ENCODE measurements at regions not wholly inside any gene's neighbourhood (a gene's known extent, or its start where the extent isn't known, plus 50 kb on each side); places are given as distances from the start of the nearest gene placed in this dataset.

DNA sequence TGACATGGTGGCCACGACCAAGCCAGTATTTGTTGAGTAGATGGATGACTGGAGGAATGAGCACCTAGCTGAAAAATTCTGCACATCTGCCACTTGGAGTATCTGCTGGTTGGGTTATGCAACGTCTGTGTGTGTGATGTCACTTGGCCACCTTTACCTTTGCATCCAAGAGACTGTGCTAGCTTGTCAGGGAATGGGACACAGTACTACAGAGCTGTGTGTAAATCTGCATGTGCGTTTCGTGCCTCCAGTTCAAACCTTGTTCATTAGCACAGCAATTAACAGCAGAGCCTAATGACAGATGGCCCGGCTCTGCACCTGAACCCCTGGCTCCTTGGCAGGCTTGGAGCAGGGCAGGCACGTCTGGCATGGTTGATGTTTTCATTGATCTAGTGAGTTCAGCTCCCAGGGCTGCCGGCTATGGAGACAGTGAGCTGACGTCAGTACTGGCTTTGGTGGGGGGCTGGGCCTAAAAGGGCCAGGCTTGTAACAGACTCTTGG, 188.4 kb upstream of the NAV2 start:
- no peaks in the 10 kb centered on the region for H3K9me3 Mint-ChIP-seq
- peaks cover 2% of the 10 kb centered on the region for H3K27me3 Mint-ChIP-seq
- no peak overlapping the region for H3K27ac Mint-ChIP-seq
- H3K4me1 Mint-ChIP-seq (ENCODE audit: low read depth): no peaks in the 10 kb centered on the region
- no peak overlapping the region for H3K4me3 Mint-ChIP-seq
- no peaks in the 10 kb centered on the region for H3K36me3 Mint-ChIP-seq (ENCODE audit: low read depth)
- intact Hi-C loops (cut with micrococcal nuclease): no loop called here

DNA sequence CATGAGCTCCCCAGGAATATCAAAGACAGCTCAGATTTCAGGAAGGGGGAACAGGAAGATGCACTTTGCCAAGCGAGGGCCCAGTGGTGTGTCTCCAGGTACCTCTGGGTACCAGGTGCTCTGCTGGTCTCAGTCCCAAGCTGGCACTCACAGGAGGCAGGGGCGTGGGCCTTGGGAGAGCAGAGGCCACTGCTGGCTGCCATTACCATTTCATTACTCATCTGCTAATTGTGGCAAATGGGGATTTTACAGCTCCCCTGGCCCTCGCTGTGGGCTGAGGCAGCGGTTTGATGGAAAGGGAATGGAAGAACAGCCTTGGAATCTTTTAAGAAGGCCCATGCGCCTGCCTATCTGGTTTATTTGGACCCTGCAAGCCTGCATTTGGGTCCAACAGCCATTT, 192.0 kb upstream of the NAV2 start:
- Mint-ChIP-seq H3K4me3 (no peak overlapping the region), H3K9me3 (no peaks in the 10 kb centered on the region), H3K27me3 (peaks cover 6% of the 10 kb centered on the region), H3K27ac (no peak overlapping the region), H3K36me3 (ENCODE audit: low read depth) (no peaks in the 10 kb centered on the region), H3K4me1 (ENCODE audit: low read depth) (no peaks in the 10 kb centered on the region)
- intact Hi-C loops (cut with micrococcal nuclease): no loop called here

DNA sequence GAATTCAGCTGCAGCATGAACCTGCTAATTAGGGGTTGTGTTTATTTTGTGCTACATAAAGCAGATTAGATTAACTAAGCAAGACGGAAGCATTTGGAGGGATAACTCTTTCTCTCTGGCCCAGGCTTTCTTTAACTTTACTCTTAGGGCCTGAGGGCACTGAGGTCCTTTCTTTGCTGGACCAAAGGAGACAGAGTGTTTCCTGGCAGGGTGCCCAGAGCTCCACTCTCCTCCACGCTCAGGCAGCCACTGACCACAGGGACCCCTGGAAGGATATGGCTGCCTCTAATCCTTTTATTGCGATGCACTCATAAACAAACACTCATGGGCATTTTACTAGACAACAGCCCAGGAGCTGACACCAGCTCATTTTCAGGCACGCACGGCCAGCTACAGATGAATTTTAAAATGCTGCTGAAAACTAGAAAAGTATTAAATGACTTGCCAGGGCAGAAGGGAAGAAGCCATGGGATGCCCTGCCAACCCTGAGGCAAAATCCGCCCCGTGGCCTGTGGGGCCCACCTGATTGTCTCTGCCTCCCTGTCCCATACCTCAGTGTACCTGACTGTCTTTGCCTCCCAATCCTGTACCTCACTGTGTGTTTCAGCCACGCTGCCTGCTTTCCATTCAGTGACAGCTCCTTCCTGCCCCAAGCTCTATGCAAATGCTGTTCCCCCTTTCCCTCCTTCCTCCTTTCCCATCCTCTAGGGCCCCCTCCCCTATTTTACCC, 192.6 kb upstream of the NAV2 start:
- Mint-ChIP-seq H3K27ac (no peak overlapping the region), H3K9me3 (no peaks in the 10 kb centered on the region), H3K36me3 (ENCODE audit: low read depth) (no peaks in the 10 kb centered on the region), H3K4me3 (no peak overlapping the region), H3K27me3 (peaks cover 5% of the 10 kb centered on the region), H3K4me1 (ENCODE audit: low read depth) (no peaks in the 10 kb centered on the region)
- intact Hi-C loops (cut with micrococcal nuclease): no loop called here

DNA sequence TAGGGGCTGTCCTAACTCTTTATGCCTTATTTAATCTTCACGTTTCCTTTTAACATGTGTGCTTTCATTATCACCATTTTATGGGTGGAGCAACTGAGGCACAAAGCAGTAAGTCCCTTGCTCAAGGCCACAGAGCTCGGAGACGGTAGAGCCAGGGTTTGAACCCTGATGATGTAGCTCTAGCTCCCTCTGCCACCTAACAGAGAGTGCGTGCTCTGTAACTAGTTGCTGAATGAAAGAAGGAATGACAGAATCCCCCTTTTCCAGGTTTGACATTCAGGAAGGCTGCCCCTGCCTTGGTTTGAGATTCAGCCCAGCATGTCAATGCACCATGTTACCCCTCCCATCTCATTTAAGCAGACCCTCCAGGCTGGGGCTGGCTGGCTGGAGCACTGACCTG, 193.3 kb upstream of the NAV2 start:
- Mint-ChIP-seq H3K36me3 (ENCODE audit: low read depth) (no peaks in the 10 kb centered on the region), H3K27ac (no peak overlapping the region), H3K4me3 (no peak overlapping the region), H3K27me3 (peaks cover 5% of the 10 kb centered on the region), H3K4me1 (ENCODE audit: low read depth) (no peaks in the 10 kb centered on the region), H3K9me3 (no peaks in the 10 kb centered on the region)
- intact Hi-C loops (cut with micrococcal nuclease): no loop called here

DNA sequence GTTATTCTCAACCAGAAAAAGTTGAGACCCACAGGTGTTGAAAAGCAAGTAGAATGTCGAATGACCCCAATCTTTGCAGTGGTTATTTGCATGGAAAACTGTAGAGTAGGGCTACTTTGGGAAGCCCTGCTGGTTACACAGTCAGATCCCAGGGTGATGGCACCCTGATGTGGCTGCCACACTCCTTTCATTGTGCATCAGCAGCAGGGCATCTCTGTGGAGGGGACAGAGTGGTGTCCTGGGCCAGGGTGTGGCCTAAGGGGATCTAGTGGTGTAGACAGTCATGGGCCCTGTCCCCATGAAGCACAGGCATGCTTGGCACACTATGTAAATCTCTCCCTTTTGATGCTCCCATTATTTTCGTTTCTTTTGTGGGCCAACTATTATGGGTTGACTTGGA, 199.4 kb upstream of the NAV2 start:
- H3K27me3 Mint-ChIP-seq: peaks cover 8% of the 10 kb centered on the region
- no peaks in the 10 kb centered on the region for H3K9me3 Mint-ChIP-seq
- no peaks in the 10 kb centered on the region for H3K36me3 Mint-ChIP-seq (ENCODE audit: low read depth)
- H3K4me1 Mint-ChIP-seq (ENCODE audit: low read depth): no peaks in the 10 kb centered on the region
- intact Hi-C loops (cut with micrococcal nuclease): no loop called here
- H3K27ac Mint-ChIP-seq: no peak overlapping the region
- no peak overlapping the region for H3K4me3 Mint-ChIP-seq

DNA sequence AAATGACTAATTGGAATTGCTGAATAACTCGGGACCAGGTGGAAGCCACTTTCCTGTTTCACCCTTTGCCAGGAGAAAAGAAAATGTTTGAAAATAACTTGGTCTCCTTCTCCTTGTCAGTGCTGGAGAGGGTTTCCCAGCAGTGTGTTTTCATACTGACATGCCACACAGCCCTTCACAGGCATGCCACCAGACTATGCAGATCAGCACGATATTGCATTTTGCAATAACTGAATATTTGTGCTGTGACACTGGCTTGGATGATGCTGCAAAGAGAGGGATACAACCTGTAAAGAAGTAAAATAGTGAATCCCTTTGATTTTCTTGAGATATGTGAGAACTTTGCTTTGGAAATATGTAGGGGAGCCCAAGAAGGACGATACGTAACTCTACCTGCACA, 200.0 kb upstream of the NAV2 start:
- H3K4me1 Mint-ChIP-seq (ENCODE audit: low read depth): no peaks in the 10 kb centered on the region
- no peaks in the 10 kb centered on the region for H3K36me3 Mint-ChIP-seq (ENCODE audit: low read depth)
- intact Hi-C loops (cut with micrococcal nuclease): no loop called here
- H3K9me3 Mint-ChIP-seq: no peaks in the 10 kb centered on the region
- H3K27ac Mint-ChIP-seq: no peak overlapping the region
- H3K4me3 Mint-ChIP-seq: no peak overlapping the region
- H3K27me3 Mint-ChIP-seq: peaks cover 8% of the 10 kb centered on the region

DNA sequence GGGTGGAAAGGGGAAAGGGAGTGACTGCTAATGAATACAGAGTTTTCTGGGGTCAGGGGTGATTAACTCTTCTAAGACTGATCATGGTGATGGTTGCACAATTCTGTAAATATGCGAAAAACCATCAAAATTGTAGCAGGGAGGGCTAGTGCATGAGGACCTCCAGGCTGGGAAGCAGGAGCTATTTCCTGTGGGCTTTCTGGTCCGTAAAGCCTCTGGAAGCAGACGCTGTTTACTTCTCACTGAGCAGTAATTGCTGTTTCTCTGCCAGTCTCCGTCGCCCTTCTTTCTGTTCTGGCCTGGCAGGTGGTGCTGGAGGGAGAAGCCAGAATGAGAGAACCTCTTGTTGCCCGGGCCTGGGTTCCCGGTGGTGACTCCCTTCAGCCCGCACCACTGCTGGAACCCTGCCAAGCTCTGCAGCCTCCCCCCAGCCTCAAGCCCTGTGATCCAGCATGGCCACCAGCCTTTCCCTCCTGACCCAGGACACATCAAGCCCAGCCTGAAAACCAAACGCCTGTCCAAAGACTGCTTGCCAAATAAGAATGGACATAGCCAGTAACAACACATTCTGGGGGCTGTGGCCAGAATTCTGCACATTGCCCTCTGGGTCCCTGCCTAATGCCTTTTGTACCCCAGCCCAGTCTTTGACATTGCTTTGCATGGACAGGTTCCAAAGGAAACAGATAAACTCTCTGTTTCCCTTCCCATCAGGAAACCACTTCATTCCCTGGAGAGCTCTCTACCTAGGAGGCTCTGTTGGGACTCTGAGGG, 201.0 kb upstream of the NAV2 start:
- Mint-ChIP-seq H3K27me3 (peaks cover 6% of the 10 kb centered on the region), H3K9me3 (no peaks in the 10 kb centered on the region), H3K4me1 (ENCODE audit: low read depth) (no peaks in the 10 kb centered on the region), H3K4me3 (no peak overlapping the region), H3K27ac (no peak overlapping the region), H3K36me3 (ENCODE audit: low read depth) (no peaks in the 10 kb centered on the region)
- intact Hi-C loops (cut with micrococcal nuclease): no loop called here

DNA sequence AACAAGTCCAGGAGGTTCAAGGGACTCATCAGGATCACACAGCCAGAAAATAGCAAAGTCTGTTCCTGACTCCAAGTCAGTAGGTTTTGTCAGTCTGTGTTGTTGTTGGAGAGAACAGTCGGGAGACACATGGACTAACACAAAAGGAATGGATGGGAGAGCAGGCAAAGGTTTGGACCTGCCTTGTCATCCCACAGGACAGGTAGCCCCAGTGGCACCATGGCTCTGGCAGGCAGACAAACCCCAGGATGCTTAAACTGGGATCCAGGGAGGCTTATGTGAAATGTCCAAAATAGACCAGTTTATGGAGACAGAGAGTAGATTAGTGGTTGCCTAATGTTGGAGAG, 201.6 kb upstream of the NAV2 start:
- Mint-ChIP-seq H3K9me3 (no peaks in the 10 kb centered on the region), H3K36me3 (ENCODE audit: low read depth) (no peaks in the 10 kb centered on the region), H3K4me3 (no peak overlapping the region), H3K27ac (no peak overlapping the region), H3K4me1 (ENCODE audit: low read depth) (no peaks in the 10 kb centered on the region), H3K27me3 (peaks cover 6% of the 10 kb centered on the region)
- intact Hi-C loops (cut with micrococcal nuclease): no loop called here

DNA sequence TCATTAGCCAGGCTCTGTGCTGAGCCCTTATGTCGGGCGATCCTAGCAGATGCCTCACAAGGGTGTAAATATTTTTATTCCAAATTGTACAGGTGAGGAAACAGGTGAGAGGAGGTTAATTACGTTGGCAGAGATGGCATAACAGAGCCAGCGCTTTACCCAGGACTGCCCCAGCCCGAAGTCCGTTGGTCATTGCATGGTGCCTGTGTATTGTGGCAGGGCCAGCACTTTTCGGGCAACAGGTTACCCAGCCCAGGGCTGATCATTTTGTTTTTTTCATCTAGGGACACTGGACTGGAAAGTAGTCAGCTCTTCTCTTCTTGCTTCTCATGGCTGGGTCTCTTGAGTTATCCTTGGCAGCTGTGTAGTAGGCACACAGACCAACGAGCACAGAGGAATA, 202.2 kb upstream of the NAV2 start:
- H3K27ac Mint-ChIP-seq: no peak overlapping the region
- H3K4me3 Mint-ChIP-seq: no peak overlapping the region
- H3K27me3 Mint-ChIP-seq: peaks cover 3% of the 10 kb centered on the region
- H3K4me1 Mint-ChIP-seq (ENCODE audit: low read depth): no peaks in the 10 kb centered on the region
- no peaks in the 10 kb centered on the region for H3K36me3 Mint-ChIP-seq (ENCODE audit: low read depth)
- intact Hi-C loops (cut with micrococcal nuclease): no loop called here
- H3K9me3 Mint-ChIP-seq: no peaks in the 10 kb centered on the region

DNA sequence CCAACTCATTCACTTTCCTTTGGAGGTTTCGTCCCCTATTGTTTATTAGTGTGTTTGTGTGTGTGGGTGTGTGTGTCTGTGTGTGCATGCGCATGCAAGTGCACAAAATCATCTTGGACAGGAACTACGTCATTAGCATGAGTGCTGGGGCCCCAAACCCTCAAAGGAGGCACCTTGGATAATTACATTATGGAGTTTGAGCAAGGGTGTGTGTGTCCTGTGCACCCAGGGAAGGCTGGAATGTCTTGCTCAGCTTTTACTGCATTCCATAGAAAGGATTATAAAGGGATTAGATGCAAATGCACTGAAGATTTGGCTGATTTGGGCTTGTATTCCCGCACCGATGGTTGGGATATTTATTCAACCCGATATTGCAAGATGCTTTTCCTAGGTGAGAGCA, 203.4 kb upstream of the NAV2 start:
- Mint-ChIP-seq H3K36me3 (ENCODE audit: low read depth) (no peaks in the 10 kb centered on the region), H3K27me3 (peaks cover 3% of the 10 kb centered on the region), H3K9me3 (no peaks in the 10 kb centered on the region), H3K4me3 (no peak overlapping the region), H3K27ac (no peak overlapping the region), H3K4me1 (ENCODE audit: low read depth) (no peaks in the 10 kb centered on the region)
- intact Hi-C loops (cut with micrococcal nuclease): no loop called here

DNA sequence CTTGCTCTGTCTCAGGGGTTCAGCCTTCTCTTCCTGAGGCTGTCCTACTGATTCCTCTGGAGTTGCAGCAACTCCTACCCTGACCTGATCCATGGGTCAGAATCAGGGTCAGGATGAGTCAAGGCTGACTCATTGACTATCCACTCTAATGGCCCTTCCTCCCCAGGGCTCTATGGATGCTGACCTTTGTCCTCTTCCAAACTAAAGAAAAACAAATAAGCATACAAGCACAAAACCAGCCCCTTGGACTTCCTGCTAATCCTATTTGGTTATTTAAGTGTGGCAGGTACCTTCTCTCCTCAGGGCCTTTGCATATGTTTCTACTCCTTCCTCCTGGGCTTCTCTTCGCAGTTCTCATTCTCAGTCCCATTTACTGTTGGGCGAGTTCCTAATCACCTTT, 204.5 kb upstream of the NAV2 start:
- Mint-ChIP-seq H3K36me3 (ENCODE audit: low read depth) (no peaks in the 10 kb centered on the region), H3K27me3 (peaks cover 3% of the 10 kb centered on the region), H3K9me3 (no peaks in the 10 kb centered on the region), H3K27ac (no peak overlapping the region), H3K4me3 (no peak overlapping the region), H3K4me1 (ENCODE audit: low read depth) (no peaks in the 10 kb centered on the region)
- intact Hi-C loops (cut with micrococcal nuclease): no loop called here

DNA sequence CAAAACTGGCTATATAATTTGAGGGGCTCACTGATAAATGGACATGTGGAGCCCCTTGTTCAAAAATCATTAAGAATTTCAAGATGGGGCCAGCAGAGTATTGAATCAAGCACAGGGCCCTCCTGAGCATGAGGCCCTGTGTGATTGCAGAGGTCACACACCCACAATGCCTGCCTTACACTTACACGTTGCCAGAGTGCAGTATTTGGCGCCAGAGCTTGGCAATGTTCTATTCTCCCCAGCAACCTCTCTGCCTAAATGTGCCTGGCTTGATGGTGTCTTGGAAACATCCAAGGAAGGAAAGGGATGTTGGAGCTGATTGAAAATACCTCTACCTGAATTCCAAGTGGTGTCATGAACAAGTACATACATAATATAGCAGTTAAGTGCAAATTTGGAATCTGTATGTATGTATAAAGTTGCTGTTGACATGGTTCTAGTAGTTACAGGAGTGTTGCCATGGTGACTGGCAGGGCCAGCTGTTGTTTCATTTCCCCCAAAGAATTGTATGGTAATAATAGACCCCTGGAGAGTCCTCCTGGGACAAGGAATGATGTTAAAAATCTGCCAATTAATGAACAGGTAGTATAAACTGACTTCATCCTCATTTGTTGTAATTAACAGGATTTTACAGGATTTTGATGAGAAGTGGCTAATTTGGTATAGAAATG, 205.7 kb upstream of the NAV2 start:
- H3K36me3 Mint-ChIP-seq (ENCODE audit: low read depth): no peaks in the 10 kb centered on the region
- H3K4me1 Mint-ChIP-seq (ENCODE audit: low read depth): no peaks in the 10 kb centered on the region
- no peaks in the 10 kb centered on the region for H3K27me3 Mint-ChIP-seq
- no peak overlapping the region for H3K27ac Mint-ChIP-seq
- intact Hi-C loops (cut with micrococcal nuclease): no loop called here
- H3K4me3 Mint-ChIP-seq: no peak overlapping the region
- H3K9me3 Mint-ChIP-seq: no peaks in the 10 kb centered on the region

DNA sequence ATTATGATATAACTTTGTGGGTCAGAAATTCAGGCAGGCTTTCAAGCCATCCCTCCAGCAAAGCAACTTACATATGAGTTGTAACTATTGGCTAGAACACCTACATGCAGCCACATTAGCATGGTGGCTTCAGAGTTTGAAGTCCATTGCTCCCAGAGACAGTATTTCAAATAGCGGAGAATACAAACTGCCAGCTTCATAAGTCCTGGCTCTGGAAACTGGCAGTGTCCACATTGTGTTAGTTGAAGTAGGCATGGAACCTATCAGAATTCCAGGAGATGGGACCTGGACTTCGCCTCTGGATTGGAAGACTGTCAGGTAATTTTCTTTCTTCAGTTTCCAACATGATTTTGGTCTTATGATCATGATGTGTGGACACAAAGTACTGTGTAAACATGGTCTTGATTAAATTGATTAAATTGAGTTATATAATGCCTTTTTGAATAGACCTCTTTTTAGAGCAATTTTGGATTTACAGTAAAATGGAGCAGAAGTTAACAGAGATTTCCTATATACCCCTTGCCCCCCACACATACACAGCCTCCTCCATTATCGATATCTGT, 209.9 kb upstream of the NAV2 start:
- no peak overlapping the region for H3K4me3 Mint-ChIP-seq
- no peaks in the 10 kb centered on the region for H3K27me3 Mint-ChIP-seq
- no peaks in the 10 kb centered on the region for H3K36me3 Mint-ChIP-seq (ENCODE audit: low read depth)
- no peaks in the 10 kb centered on the region for H3K4me1 Mint-ChIP-seq (ENCODE audit: low read depth)
- no peak overlapping the region for H3K27ac Mint-ChIP-seq
- intact Hi-C loops (cut with micrococcal nuclease): no loop called here
- no peaks in the 10 kb centered on the region for H3K9me3 Mint-ChIP-seq

DNA sequence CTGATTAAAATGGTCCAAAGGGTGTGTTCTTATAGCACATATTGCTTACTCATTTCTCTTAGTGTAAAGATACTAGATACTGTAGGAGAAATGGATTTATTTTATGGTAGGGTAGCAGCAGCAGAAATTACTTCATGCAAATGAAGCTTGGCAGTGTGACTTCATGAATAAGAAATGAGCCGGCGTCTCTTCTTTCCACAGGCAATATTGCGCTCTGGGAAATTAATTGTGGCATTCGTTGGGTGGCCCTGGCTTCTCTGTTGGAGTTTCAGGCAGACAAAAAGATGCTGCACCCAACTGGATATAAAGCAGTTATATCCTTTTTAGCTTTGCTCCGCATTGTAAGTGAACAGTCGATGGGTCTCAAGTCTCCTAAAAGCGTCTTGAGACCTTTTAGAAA, 211.0 kb upstream of the NAV2 start:
- intact Hi-C loops (cut with micrococcal nuclease): no loop called here
- Mint-ChIP-seq H3K27ac (no peak overlapping the region), H3K27me3 (no peaks in the 10 kb centered on the region), H3K36me3 (ENCODE audit: low read depth) (no peaks in the 10 kb centered on the region), H3K4me3 (no peak overlapping the region), H3K4me1 (ENCODE audit: low read depth) (no peaks in the 10 kb centered on the region), H3K9me3 (no peaks in the 10 kb centered on the region)

All from dendritic cell treated with granulocyte-macrophage colony-stimulating factor and Interleukin-4, amounts not matched to agents 40 ng/mL and 50 ng/mL, for 4 days (primary cell).